Liver (tissue), 7 donors: ENCODE measurements at regions not wholly inside any gene's neighbourhood (a gene's known extent, or its start where the extent isn't known, plus 50 kb on each side); places are given as distances from the start of the nearest gene placed in this dataset.

Experiments
- DNase-seq: peaks from one replicate; pipeline ENCODE4 v3.0.0-alpha.2; 2017; ENCODE audit warnings: low spot score
- H3K27ac ChIP-seq, 2 donors: one replicate each; pipeline ENCODE4 v1.7.0; 2013; ENCODE audit warnings: inconsistent platforms in 2 of 2, low read length in 2 of 2, control low read depth in 1 of 2, low read depth in 1 of 2, mild to moderate bottlenecking in 1 of 2
- H3K27me3 ChIP-seq, 4 donors: one replicate each; pipeline versions ENCODE4 v1.6.1 to v1.7.0; 2013; ENCODE audit warnings: low read length in 3 of 4, inconsistent platforms in 1 of 4, mild to moderate bottlenecking in 1 of 4, moderate library complexity in 1 of 4; ENCODE audit not compliant: control insufficient read depth in 4 of 4, insufficient read depth in 4 of 4
- H3K36me3 ChIP-seq, 4 donors: one replicate each; pipeline versions ENCODE4 v1.6.1 to v1.7.0; 2013; ENCODE audit warnings: low read length in 3 of 4, mild to moderate bottlenecking in 3 of 4, low read depth in 1 of 4, moderate library complexity in 1 of 4; ENCODE audit not compliant: control insufficient read depth in 4 of 4, insufficient read depth in 3 of 4
- H3K4me1 ChIP-seq, 4 donors: one replicate each; pipeline versions ENCODE4 v1.6.1 to v1.7.0; 2013; ENCODE audit warnings: low read length in 3 of 4, mild to moderate bottlenecking in 3 of 4, moderate library complexity in 1 of 4; ENCODE audit not compliant: control insufficient read depth in 4 of 4, insufficient read depth in 4 of 4
- H3K4me3 ChIP-seq, 3 donors: one replicate each; pipeline versions ENCODE4 v1.6.1 to v1.7.0; 2013; ENCODE audit warnings: low read length in 3 of 3, control low read depth in 1 of 3, low read depth in 1 of 3, mild to moderate bottlenecking in 1 of 3
- H3K9ac ChIP-seq, 2 donors: one replicate each; pipeline ENCODE4 v1.7.0; 2013; ENCODE audit warnings: low read length in 2 of 2, mild to moderate bottlenecking in 2 of 2, moderate library complexity in 2 of 2, control low read depth in 1 of 2, low read depth in 1 of 2
- H3K9me3 ChIP-seq, 4 donors: one replicate each; pipeline versions ENCODE4 v1.6.1 to v1.7.0; 2013; ENCODE audit warnings: low read length in 3 of 4; ENCODE audit not compliant: control insufficient read depth in 4 of 4
- ATF3 ChIP-seq: IDR thresholded peaks from 2 replicates; pipeline ENCODE4 v1.6.1; 2016; ENCODE audit warnings: antibody characterized with exemption
- CTCF ChIP-seq: fragments of 150-350 bp; IDR thresholded peaks from 2 replicates; pipeline ENCODE4 v1.5.1; 2017; ENCODE audit warnings: improper control_type of control experiment, low read depth, low read length; ENCODE audit not compliant: missing input control
- EGR1 ChIP-seq, 2 donors: IDR thresholded peaks; 2 replicates each; pipeline ENCODE4 v1.6.1; 2016 to 2018; ENCODE audit warnings: antibody characterized with exemption in 2 of 2, low read depth in 2 of 2
- FOXA1 ChIP-seq: IDR thresholded peaks from 2 replicates; pipeline ENCODE4 v1.6.1; 2016; ENCODE audit warnings: antibody characterized with exemption
- FOXA2 ChIP-seq: IDR thresholded peaks from 2 replicates; pipeline ENCODE4 v1.6.1; 2016; ENCODE audit warnings: antibody characterized with exemption
- GABPA ChIP-seq, 2 donors: IDR thresholded peaks in 1 of 2; conservative IDR thresholded peaks in 1 of 2; 2 replicates each; pipeline ENCODE4 v1.6.1; 2016; ENCODE audit warnings: antibody characterized with exemption in 2 of 2, mild to moderate bottlenecking in 1 of 2, moderate library complexity in 1 of 2
- HNF4A ChIP-seq, 2 donors: conservative IDR thresholded peaks; 2 replicates each; pipeline ENCODE4 v1.6.1; 2016; ENCODE audit warnings: antibody characterized with exemption in 2 of 2, mild to moderate bottlenecking in 2 of 2
- HNF4G ChIP-seq: IDR thresholded peaks from 2 replicates; pipeline ENCODE4 v1.6.1; 2016; ENCODE audit warnings: antibody characterized with exemption
- JUND ChIP-seq, 2 donors: IDR thresholded peaks; 2 replicates each; pipeline ENCODE4 v1.6.1; 2016; ENCODE audit warnings: antibody characterized with exemption in 2 of 2
- MAX ChIP-seq: IDR thresholded peaks from 2 replicates; pipeline ENCODE4 v1.6.1; 2016; ENCODE audit warnings: antibody characterized with exemption
- NR2F2 ChIP-seq: IDR thresholded peaks from 2 replicates; pipeline ENCODE4 v1.6.1; 2016; ENCODE audit warnings: antibody characterized with exemption
- RAD21 ChIP-seq, 2 donors: IDR thresholded peaks; 2 replicates each; pipeline ENCODE4 v1.6.1; 2016; ENCODE audit warnings: antibody characterized with exemption in 2 of 2, mild to moderate bottlenecking in 2 of 2
- RXRA ChIP-seq, 2 donors: IDR thresholded peaks; 2 replicates each; pipeline ENCODE4 v1.6.1; 2017 to 2018; ENCODE audit warnings: antibody characterized with exemption in 2 of 2, mild to moderate bottlenecking in 1 of 2
- SP1 ChIP-seq: IDR thresholded peaks from 2 replicates; pipeline ENCODE4 v1.6.1; 2018; ENCODE audit warnings: antibody characterized with exemption, mild to moderate bottlenecking
- TAF1 ChIP-seq: conservative IDR thresholded peaks from 2 replicates; pipeline ENCODE4 v1.6.1; 2016; ENCODE audit warnings: antibody characterized with exemption, mild to moderate bottlenecking
- YY1 ChIP-seq: IDR thresholded peaks from 2 replicates; pipeline ENCODE4 v1.6.1; 2016; ENCODE audit warnings: antibody characterized with exemption, mild to moderate bottlenecking
- TF ChIP-seq, protein P1 (sequence below): IDR thresholded peaks from 2 replicates; pipeline ENCODE4 v1.6.1; 2016; ENCODE audit warnings: antibody characterized with exemption
- TF ChIP-seq, protein P2 (sequence below): IDR thresholded peaks from 2 replicates; pipeline ENCODE4 v1.6.1; 2016; ENCODE audit warnings: antibody characterized with exemption, mild to moderate bottlenecking
- donor health status: healthy.
- donor health status: healthy.
- donor health status: healthy.
- donor health status: healthy.

DNA sequence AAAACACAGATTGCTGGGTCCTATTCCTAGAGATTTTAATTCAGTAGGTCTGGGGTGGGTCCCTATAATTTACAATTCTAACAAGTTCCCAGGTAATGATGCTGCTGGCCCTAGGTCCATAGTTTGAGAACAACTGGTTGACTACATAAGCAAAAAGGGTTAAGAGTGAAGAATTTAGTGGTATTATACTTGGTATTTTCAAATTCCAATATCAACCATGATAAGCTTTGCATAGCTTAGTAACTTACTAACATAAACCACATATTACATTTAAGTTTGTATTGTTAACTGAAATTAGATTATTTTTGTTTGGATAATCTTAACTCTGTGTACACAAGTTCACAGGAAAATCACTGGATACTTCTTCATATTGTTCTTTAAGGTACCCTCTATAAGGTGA lies 862.9 kb upstream of the ACVR2A start:
- Histone ChIP-seq H3K27ac (no peak overlapping the region), H3K9ac (no peak overlapping the region), H3K4me3 (no peak overlapping the region), H3K4me1 (no peaks in the 10 kb centered on the region), H3K27me3 (no peaks in the 10 kb centered on the region), H3K9me3 (no peaks in the 10 kb centered on the region), H3K36me3 (no peaks in the 10 kb centered on the region)
- DNase-seq = no peak
- TF ChIP-seq NR2F2 (no peak), GABPA (IDR thresholded peaks at IDR 0.05 in 1 of 2, conservative IDR thresholded peaks at IDR 0.05 in 1 of 2) (no peak), RAD21 (IDR thresholded peaks at IDR 0.05) (no peak), HNF4G (no peak), ATF3 (no peak), SP1 (no peak), FOXA2 (no peak), JUND (IDR thresholded peaks at IDR 0.05) (no peak), HNF4A (conservative IDR thresholded peaks at IDR 0.05) (no peak), YY1 (no peak), CTCF (no peak), EGR1 (IDR thresholded peaks at IDR 0.05; ENCODE audit: low read depth in 2 of 2) (no peak), MAX (no peak), FOXA1 (no peak), TAF1 (no peak), RXRA (IDR thresholded peaks at IDR 0.05) (no peak)
- TF ChIP-seq, protein P1, sequence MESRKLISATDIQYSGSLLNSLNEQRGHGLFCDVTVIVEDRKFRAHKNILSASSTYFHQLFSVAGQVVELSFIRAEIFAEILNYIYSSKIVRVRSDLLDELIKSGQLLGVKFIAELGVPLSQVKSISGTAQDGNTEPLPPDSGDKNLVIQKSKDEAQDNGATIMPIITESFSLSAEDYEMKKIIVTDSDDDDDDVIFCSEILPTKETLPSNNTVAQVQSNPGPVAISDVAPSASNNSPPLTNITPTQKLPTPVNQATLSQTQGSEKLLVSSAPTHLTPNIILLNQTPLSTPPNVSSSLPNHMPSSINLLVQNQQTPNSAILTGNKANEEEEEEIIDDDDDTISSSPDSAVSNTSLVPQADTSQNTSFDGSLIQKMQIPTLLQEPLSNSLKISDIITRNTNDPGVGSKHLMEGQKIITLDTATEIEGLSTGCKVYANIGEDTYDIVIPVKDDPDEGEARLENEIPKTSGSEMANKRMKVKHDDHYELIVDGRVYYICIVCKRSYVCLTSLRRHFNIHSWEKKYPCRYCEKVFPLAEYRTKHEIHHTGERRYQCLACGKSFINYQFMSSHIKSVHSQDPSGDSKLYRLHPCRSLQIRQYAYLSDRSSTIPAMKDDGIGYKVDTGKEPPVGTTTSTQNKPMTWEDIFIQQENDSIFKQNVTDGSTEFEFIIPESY = no peak
- TF ChIP-seq, protein P2, sequence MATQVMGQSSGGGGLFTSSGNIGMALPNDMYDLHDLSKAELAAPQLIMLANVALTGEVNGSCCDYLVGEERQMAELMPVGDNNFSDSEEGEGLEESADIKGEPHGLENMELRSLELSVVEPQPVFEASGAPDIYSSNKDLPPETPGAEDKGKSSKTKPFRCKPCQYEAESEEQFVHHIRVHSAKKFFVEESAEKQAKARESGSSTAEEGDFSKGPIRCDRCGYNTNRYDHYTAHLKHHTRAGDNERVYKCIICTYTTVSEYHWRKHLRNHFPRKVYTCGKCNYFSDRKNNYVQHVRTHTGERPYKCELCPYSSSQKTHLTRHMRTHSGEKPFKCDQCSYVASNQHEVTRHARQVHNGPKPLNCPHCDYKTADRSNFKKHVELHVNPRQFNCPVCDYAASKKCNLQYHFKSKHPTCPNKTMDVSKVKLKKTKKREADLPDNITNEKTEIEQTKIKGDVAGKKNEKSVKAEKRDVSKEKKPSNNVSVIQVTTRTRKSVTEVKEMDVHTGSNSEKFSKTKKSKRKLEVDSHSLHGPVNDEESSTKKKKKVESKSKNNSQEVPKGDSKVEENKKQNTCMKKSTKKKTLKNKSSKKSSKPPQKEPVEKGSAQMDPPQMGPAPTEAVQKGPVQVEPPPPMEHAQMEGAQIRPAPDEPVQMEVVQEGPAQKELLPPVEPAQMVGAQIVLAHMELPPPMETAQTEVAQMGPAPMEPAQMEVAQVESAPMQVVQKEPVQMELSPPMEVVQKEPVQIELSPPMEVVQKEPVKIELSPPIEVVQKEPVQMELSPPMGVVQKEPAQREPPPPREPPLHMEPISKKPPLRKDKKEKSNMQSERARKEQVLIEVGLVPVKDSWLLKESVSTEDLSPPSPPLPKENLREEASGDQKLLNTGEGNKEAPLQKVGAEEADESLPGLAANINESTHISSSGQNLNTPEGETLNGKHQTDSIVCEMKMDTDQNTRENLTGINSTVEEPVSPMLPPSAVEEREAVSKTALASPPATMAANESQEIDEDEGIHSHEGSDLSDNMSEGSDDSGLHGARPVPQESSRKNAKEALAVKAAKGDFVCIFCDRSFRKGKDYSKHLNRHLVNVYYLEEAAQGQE = no peak

GRCh38 chr2:146979746-146980145 lies 865.1 kb upstream of the ACVR2A start:
- no peaks in the 10 kb centered on the region for H3K27me3 ChIP-seq
- no peak for DNase-seq
- no peak overlapping the region for H3K9ac ChIP-seq
- TF ChIP-seq, protein P2 = no peak
- no peak for TF ChIP-seq EGR1 (IDR thresholded peaks at IDR 0.05; ENCODE audit: low read depth in 2 of 2)
- no peak for TF ChIP-seq HNF4A (conservative IDR thresholded peaks at IDR 0.05)
- no peak for TF ChIP-seq HNF4G
- no peak for TF ChIP-seq JUND (IDR thresholded peaks at IDR 0.05)
- H3K4me3 ChIP-seq = no peak overlapping the region
- no peaks in the 10 kb centered on the region for H3K4me1 ChIP-seq
- no peaks in the 10 kb centered on the region for H3K36me3 ChIP-seq
- no peak overlapping the region for H3K27ac ChIP-seq
- no peaks in the 10 kb centered on the region for H3K9me3 ChIP-seq
